ENCODE measurements at regions not wholly inside any gene's neighbourhood (a gene's known extent, or its start where the extent isn't known, plus 50 kb on each side); places are given as distances from the start of the nearest gene placed in this dataset.

- no peak for DNase-seq
Observed at GRCh38 chr6:91126876-91127275, 540.0 kb upstream of the MAP3K7 start.

- DNase-seq = no peak
Observed at GRCh38 chr6:91117550-91117949, 530.7 kb upstream of the MAP3K7 start.

GRCh38 chr6:91114123-91114708 lies 527.3 kb upstream of the MAP3K7 start:
- DNase-seq = no peak

- no peak for DNase-seq
Observed at GRCh38 chr6:91106083-91106482, 519.2 kb upstream of the MAP3K7 start.

- no peak for DNase-seq
Observed at GRCh38 chr6:91105532-91105931, 518.7 kb upstream of the MAP3K7 start.

GRCh38 chr6:91099479-91099878 lies 512.6 kb upstream of the MAP3K7 start:
- no peak for DNase-seq

- DNase-seq = peak; percentile 14
Observed at GRCh38 chr6:91098006-91098405, 511.1 kb upstream of the MAP3K7 start.

- no peak for DNase-seq
Observed at GRCh38 chr6:91097364-91097763, 510.5 kb upstream of the MAP3K7 start.

- DNase-seq = no peak
Observed at GRCh38 chr6:91094806-91095475, 508.1 kb upstream of the MAP3K7 start.

- DNase-seq = no peak
Observed at GRCh38 chr6:91094341-91094740, 507.5 kb upstream of the MAP3K7 start.

- no peak for DNase-seq
Observed at GRCh38 chr6:91088976-91089375, 502.1 kb upstream of the MAP3K7 start.

- no peak for DNase-seq
Observed at GRCh38 chr6:91088515-91088914, 501.6 kb upstream of the MAP3K7 start.

- DNase-seq = peak; percentile 57
Observed at GRCh38 chr6:91087908-91088307, 501.0 kb upstream of the MAP3K7 start.

GRCh38 chr6:91083211-91083610 lies 496.3 kb upstream of the MAP3K7 start:
- no peak for DNase-seq

GRCh38 chr6:91082311-91082832 lies 495.5 kb upstream of the MAP3K7 start:
- DNase-seq = no peak

GRCh38 chr6:91081452-91082067 lies 494.7 kb upstream of the MAP3K7 start:
- DNase-seq = peak; percentile 81

GRCh38 chr6:91080871-91081270 lies 494.0 kb upstream of the MAP3K7 start:
- DNase-seq = no peak

- no peak for DNase-seq
Observed at GRCh38 chr6:91079969-91080368, 493.1 kb upstream of the MAP3K7 start.

GRCh38 chr6:91075244-91075976 lies 488.5 kb upstream of the MAP3K7 start:
- DNase-seq = no peak

- no peak for DNase-seq
Observed at GRCh38 chr6:91063362-91063761, 476.5 kb upstream of the MAP3K7 start.

GRCh38 chr6:91057689-91058088 lies 470.8 kb upstream of the MAP3K7 start:
- DNase-seq = no peak

GRCh38 chr6:91055959-91056358 lies 469.1 kb upstream of the MAP3K7 start:
- DNase-seq = no peak

Measured in renal pelvis (tissue), 1 donor.